PC-9 (cell line): ENCODE measurements at regions not wholly inside any gene's neighbourhood (a gene's known extent, or its start where the extent isn't known, plus 50 kb on each side); places are given as distances from the start of the nearest gene placed in this dataset.

Experiments used
- BruUV-seq: library from RNA; stranded (reverse); fragments of 400-500 nt; replicated peaks from 2 replicates; lab custom pipeline; 2021; lab: Mats Ljungman, UMichigan
- CTCF ChIA-PET: fragments of 300-600 bp; sonication (Branson Sonifier 250); formaldehyde crosslinking; loops from one replicate; lab custom pipeline; 2022; ENCODE audit warnings: antibody characterized with exemption; lab: Charles Lee
- POLR2A ChIA-PET: fragments of 300-600 bp; sonication (Branson Sonifier 250); formaldehyde crosslinking; loops from one replicate; lab custom pipeline; 2022; ENCODE audit warnings: antibody characterized with exemption; ENCODE audit not compliant: unreplicated experiment; lab: Charles Lee
- DNase-seq, 2 experiments: peaks; one replicate each; pipeline versions ENCODE4 v3.0.0 to v3.0.0-alpha.2; 2015 to 2022; ENCODE audit warnings: mixed read lengths in 1 of 2
- H2AFZ ChIP-seq: fragments of 200-600 bp; sonication (generic); 2 replicates; pipeline ENCODE4 v1.8.1; 2017; ENCODE audit warnings: antibody characterized with exemption
- H3F3A ChIP-seq: fragments of 200-600 bp; sonication (generic); 2 replicates; pipeline ENCODE4 v1.8.1; 2017; ENCODE audit warnings: antibody characterized with exemption, mild to moderate bottlenecking, low read depth; ENCODE audit not compliant: insufficient read depth
- H3K27ac ChIP-seq: fragments of 200-600 bp; sonication (generic); 2 replicates; pipeline ENCODE4 v1.6.1; 2016; ENCODE audit warnings: mixed run types
- H3K27me3 ChIP-seq: fragments of 200-600 bp; sonication (generic); 2 replicates; pipeline ENCODE4 v1.6.1; 2016; ENCODE audit warnings: low read depth, mixed run types; ENCODE audit not compliant: insufficient read depth
- H3K36me3 ChIP-seq: fragments of 200-600 bp; sonication (generic); 2 replicates; pipeline ENCODE4 v1.6.1; 2016; ENCODE audit warnings: low read depth, mixed run types
- H3K4me1 ChIP-seq: fragments of 200-600 bp; sonication (generic); replicated peaks from 2 replicates; pipeline ENCODE4 v1.6.1; 2016; ENCODE audit warnings: mixed run types; ENCODE audit not compliant: insufficient read depth
- H3K4me2 ChIP-seq: fragments of 200-600 bp; sonication (generic); 2 replicates; pipeline ENCODE4 v1.6.1; 2017; ENCODE audit warnings: mixed run types
- H3K4me3 ChIP-seq: fragments of 200-600 bp; sonication (generic); 2 replicates; pipeline ENCODE4 v1.6.1; 2016; ENCODE audit warnings: mixed run types
- H3K79me2 ChIP-seq: fragments of 200-600 bp; sonication (generic); 2 replicates; pipeline ENCODE4 v1.6.1; 2017; ENCODE audit warnings: low read depth, mixed run types
- H3K9me2 ChIP-seq: fragments of 200-600 bp; sonication (generic); 2 replicates; pipeline ENCODE4 v1.8.1; 2017; ENCODE audit warnings: mild to moderate bottlenecking; ENCODE audit not compliant: insufficient read depth
- H3K9me3 ChIP-seq: fragments of 200-600 bp; sonication (generic); 2 replicates; pipeline ENCODE4 v1.8.1; 2016; ENCODE audit warnings: low read depth; ENCODE audit not compliant: insufficient read depth
- H4K20me1 ChIP-seq: fragments of 200-600 bp; sonication (generic); 2 replicates; pipeline ENCODE4 v1.8.1; 2017; ENCODE audit not compliant: insufficient read depth
- EZH2 ChIP-seq: fragments of 200-600 bp; sonication (generic); IDR thresholded peaks from 2 replicates; pipeline ENCODE4 v1.8.0; 2017; ENCODE audit warnings: antibody characterized with exemption, low read depth
- intact Hi-C: fragments of 100-400 bp; cut with micrococcal nuclease; formaldehyde crosslinking; loops from one replicate; pipeline ENCODE4 v1.10.0; 2022; ENCODE audit not compliant: unreplicated experiment
- TF ChIP-seq, protein P1 (sequence below): fragments of 200-600 bp; sonication (generic); conservative IDR thresholded peaks from 2 replicates; pipeline ENCODE4 v1.6.1; 2017; ENCODE audit warnings: mixed run types, antibody characterized with exemption, mild to moderate bottlenecking, moderate library complexity

DNA sequence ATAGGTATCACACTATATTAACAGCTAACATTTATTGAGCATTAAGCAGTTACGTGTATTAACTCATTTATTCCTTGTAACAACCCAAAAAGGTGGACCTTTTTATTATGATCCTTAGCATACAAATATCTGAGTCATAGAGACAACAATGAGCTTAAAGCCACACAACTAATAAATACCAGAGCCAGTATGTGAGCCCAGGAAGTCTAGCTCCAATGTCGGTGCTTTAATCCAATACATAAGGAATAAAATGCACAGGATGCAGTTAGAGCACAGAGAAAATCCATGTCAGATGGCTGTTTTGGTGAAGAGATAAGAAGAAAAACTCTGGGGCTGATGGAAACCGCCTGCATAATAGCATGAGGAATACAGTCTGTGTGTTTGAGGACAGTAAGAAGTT lies 888.6 kb downstream of the TMTC2 start:
- ChIA-PET POLR2A (no interaction called here), CTCF (no interaction called here)
- no peaks in the 10 kb centered on the region for H3K79me2 ChIP-seq
- BruUV-seq: no TSS peak
- intact Hi-C loops: no loop called here
- no peaks in the 10 kb centered on the region for H3K9me2 ChIP-seq
- no peak overlapping the region for H3K4me2 ChIP-seq
- no peaks in the 10 kb centered on the region for H3F3A ChIP-seq
- no peaks in the 10 kb centered on the region for H3K27me3 ChIP-seq
- no peak overlapping the region; the same call in 1 of the 2 replicates for H2AFZ ChIP-seq
- peaks cover 9% of the 10 kb centered on the region; the same call in 1 of the 2 replicates for H3K4me1 ChIP-seq
- DNase-seq: no peak
- no peaks in the 10 kb centered on the region for H3K36me3 ChIP-seq
- TF ChIP-seq, protein P1, sequence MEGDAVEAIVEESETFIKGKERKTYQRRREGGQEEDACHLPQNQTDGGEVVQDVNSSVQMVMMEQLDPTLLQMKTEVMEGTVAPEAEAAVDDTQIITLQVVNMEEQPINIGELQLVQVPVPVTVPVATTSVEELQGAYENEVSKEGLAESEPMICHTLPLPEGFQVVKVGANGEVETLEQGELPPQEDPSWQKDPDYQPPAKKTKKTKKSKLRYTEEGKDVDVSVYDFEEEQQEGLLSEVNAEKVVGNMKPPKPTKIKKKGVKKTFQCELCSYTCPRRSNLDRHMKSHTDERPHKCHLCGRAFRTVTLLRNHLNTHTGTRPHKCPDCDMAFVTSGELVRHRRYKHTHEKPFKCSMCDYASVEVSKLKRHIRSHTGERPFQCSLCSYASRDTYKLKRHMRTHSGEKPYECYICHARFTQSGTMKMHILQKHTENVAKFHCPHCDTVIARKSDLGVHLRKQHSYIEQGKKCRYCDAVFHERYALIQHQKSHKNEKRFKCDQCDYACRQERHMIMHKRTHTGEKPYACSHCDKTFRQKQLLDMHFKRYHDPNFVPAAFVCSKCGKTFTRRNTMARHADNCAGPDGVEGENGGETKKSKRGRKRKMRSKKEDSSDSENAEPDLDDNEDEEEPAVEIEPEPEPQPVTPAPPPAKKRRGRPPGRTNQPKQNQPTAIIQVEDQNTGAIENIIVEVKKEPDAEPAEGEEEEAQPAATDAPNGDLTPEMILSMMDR: no peak
- TF ChIP-seq EZH2: no peak
- H3K4me3 ChIP-seq: no peak overlapping the region
- H4K20me1 ChIP-seq: no peaks in the 10 kb centered on the region
- H3K9me3 ChIP-seq: no peaks in the 10 kb centered on the region; the same call in 1 of the 2 replicates
- H3K27ac ChIP-seq: no peak overlapping the region

DNA sequence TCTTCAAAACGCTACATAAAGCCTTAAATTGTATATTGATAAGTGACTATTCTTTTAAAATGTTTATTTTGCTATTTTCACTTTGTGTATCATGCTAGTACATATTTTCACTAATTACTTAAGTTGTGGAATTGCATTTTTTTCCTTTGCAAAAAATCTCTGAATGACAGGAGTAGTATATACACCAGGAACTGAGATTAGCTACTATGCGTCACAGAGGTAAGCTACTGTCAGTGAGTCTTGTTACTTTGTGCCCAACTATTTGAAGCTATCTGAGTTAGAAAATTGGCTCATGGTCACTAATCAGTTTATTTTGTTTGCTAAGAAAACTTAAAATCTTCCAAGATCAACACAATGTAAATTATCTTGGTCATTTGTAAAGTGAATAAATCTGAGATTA lies 887.4 kb downstream of the TMTC2 start:
- Histone ChIP-seq H3K9me3 (no peaks in the 10 kb centered on the region; the same call in 1 of the 2 replicates), H3K36me3 (no peaks in the 10 kb centered on the region), H3K79me2 (no peaks in the 10 kb centered on the region), H2AFZ (no peak overlapping the region), H4K20me1 (no peaks in the 10 kb centered on the region), H3K27me3 (no peaks in the 10 kb centered on the region), H3K9me2 (no peaks in the 10 kb centered on the region), H3K4me1 (peaks cover 9% of the 10 kb centered on the region; the same call in 1 of the 2 replicates), H3K4me3 (no peak overlapping the region), H3K4me2 (no peak overlapping the region), H3K27ac (no peak overlapping the region), H3F3A (no peaks in the 10 kb centered on the region)
- intact Hi-C loops: loop anchor here (5.0 kb wide), 1 partner anchor 887 kb away; the partner anchor contains the start of gene TMTC2
- BruUV-seq: no TSS peak
- no peak for TF ChIP-seq EZH2
- TF ChIP-seq, protein P1: no peak
- ChIA-PET POLR2A (no interaction called here), CTCF (no interaction called here)
- DNase-seq: no peak

DNA sequence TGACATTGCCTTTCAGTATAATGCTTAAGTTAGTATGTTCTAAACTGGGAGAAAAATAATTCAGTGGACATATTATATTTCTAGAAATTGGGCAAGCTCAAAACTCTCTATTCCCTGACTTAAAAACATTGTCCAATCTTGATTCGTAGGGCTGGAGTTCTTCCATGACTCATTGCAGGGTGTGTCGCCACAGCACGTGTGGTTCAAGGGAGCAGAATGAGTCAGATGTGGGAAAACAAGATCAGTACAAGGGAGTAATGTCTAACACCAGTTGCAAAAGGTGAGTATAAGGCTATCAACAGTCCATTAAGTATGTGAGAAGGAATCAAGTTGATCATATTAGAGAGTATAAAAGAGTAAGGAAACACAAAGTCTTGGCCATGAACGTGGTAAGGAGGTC lies 887.0 kb downstream of the TMTC2 start:
- H3K27ac ChIP-seq: no peak overlapping the region
- H3K4me1 ChIP-seq: peaks cover 9% of the 10 kb centered on the region; the same call in 1 of the 2 replicates
- intact Hi-C loops: loop anchor here (5.0 kb wide), 1 partner anchor 886 kb away; the partner anchor contains the start of gene TMTC2
- no peaks in the 10 kb centered on the region; the same call in 1 of the 2 replicates for H3K9me3 ChIP-seq
- TF ChIP-seq, protein P1: no peak
- TF ChIP-seq EZH2: no peak
- no peak overlapping the region for H3K4me3 ChIP-seq
- no peaks in the 10 kb centered on the region for H4K20me1 ChIP-seq
- ChIA-PET POLR2A (no interaction called here), CTCF (no interaction called here)
- H3F3A ChIP-seq: no peaks in the 10 kb centered on the region
- H3K36me3 ChIP-seq: no peaks in the 10 kb centered on the region
- no TSS peak for BruUV-seq
- no peaks in the 10 kb centered on the region for H3K79me2 ChIP-seq
- no peak overlapping the region for H3K4me2 ChIP-seq
- no peaks in the 10 kb centered on the region for H3K27me3 ChIP-seq
- H2AFZ ChIP-seq: no peak overlapping the region
- no peaks in the 10 kb centered on the region for H3K9me2 ChIP-seq
- DNase-seq: peak; percentile 44 to 59
